Liver (tissue), 3 donors: ENCODE measurements at regions not wholly inside any gene's neighbourhood (a gene's known extent, or its start where the extent isn't known, plus 50 kb on each side); places are given as distances from the start of the nearest gene placed in this dataset.

ENCODE experiments used
- ATF3 ChIP-seq: IDR thresholded peaks from 2 replicates; pipeline ENCODE4 v1.6.1; 2016; ENCODE audit warnings: antibody characterized with exemption
- EGR1 ChIP-seq, 2 donors: IDR thresholded peaks; 2 replicates each; pipeline ENCODE4 v1.6.1; 2016 to 2018; ENCODE audit warnings: antibody characterized with exemption in 2 of 2, low read depth in 2 of 2
- FOXA1 ChIP-seq: IDR thresholded peaks from 2 replicates; pipeline ENCODE4 v1.6.1; 2016; ENCODE audit warnings: antibody characterized with exemption
- GABPA ChIP-seq, 2 donors: IDR thresholded peaks in 1 of 2; conservative IDR thresholded peaks in 1 of 2; 2 replicates each; pipeline ENCODE4 v1.6.1; 2016; ENCODE audit warnings: antibody characterized with exemption in 2 of 2, mild to moderate bottlenecking in 1 of 2, moderate library complexity in 1 of 2
- NR2F2 ChIP-seq: IDR thresholded peaks from 2 replicates; pipeline ENCODE4 v1.6.1; 2016; ENCODE audit warnings: antibody characterized with exemption
- RXRA ChIP-seq, 2 donors: IDR thresholded peaks; 2 replicates each; pipeline ENCODE4 v1.6.1; 2017 to 2018; ENCODE audit warnings: antibody characterized with exemption in 2 of 2, mild to moderate bottlenecking in 1 of 2
- SP1 ChIP-seq: IDR thresholded peaks from 2 replicates; pipeline ENCODE4 v1.6.1; 2018; ENCODE audit warnings: antibody characterized with exemption, mild to moderate bottlenecking
- TAF1 ChIP-seq: conservative IDR thresholded peaks from 2 replicates; pipeline ENCODE4 v1.6.1; 2016; ENCODE audit warnings: antibody characterized with exemption, mild to moderate bottlenecking
- YY1 ChIP-seq: IDR thresholded peaks from 2 replicates; pipeline ENCODE4 v1.6.1; 2016; ENCODE audit warnings: antibody characterized with exemption, mild to moderate bottlenecking
- TF ChIP-seq, protein P1 (sequence below): fragments of 150-350 bp; IDR thresholded peaks from 2 replicates; pipeline ENCODE4 v1.5.1; 2017; ENCODE audit warnings: improper control_type of control experiment, low read depth, low read length; ENCODE audit not compliant: missing input control
- TF ChIP-seq, protein P2 (sequence below): IDR thresholded peaks from 2 replicates; pipeline ENCODE4 v1.6.1; 2016; ENCODE audit warnings: antibody characterized with exemption, mild to moderate bottlenecking
- TF ChIP-seq, protein P3 (sequence below): IDR thresholded peaks from 2 replicates; pipeline ENCODE4 v1.6.1; 2016; ENCODE audit warnings: antibody characterized with exemption
- donor health status: healthy.
- donor health status: healthy.

GRCh38 chrX:113699939-113700338 is 859.3 kb upstream of the AMOT start:
- TF ChIP-seq, protein P1, sequence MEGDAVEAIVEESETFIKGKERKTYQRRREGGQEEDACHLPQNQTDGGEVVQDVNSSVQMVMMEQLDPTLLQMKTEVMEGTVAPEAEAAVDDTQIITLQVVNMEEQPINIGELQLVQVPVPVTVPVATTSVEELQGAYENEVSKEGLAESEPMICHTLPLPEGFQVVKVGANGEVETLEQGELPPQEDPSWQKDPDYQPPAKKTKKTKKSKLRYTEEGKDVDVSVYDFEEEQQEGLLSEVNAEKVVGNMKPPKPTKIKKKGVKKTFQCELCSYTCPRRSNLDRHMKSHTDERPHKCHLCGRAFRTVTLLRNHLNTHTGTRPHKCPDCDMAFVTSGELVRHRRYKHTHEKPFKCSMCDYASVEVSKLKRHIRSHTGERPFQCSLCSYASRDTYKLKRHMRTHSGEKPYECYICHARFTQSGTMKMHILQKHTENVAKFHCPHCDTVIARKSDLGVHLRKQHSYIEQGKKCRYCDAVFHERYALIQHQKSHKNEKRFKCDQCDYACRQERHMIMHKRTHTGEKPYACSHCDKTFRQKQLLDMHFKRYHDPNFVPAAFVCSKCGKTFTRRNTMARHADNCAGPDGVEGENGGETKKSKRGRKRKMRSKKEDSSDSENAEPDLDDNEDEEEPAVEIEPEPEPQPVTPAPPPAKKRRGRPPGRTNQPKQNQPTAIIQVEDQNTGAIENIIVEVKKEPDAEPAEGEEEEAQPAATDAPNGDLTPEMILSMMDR: no peak
- no peak for TF ChIP-seq GABPA (IDR thresholded peaks at IDR 0.05 in 1 of 2, conservative IDR thresholded peaks at IDR 0.05 in 1 of 2)
- TF ChIP-seq, protein P2, sequence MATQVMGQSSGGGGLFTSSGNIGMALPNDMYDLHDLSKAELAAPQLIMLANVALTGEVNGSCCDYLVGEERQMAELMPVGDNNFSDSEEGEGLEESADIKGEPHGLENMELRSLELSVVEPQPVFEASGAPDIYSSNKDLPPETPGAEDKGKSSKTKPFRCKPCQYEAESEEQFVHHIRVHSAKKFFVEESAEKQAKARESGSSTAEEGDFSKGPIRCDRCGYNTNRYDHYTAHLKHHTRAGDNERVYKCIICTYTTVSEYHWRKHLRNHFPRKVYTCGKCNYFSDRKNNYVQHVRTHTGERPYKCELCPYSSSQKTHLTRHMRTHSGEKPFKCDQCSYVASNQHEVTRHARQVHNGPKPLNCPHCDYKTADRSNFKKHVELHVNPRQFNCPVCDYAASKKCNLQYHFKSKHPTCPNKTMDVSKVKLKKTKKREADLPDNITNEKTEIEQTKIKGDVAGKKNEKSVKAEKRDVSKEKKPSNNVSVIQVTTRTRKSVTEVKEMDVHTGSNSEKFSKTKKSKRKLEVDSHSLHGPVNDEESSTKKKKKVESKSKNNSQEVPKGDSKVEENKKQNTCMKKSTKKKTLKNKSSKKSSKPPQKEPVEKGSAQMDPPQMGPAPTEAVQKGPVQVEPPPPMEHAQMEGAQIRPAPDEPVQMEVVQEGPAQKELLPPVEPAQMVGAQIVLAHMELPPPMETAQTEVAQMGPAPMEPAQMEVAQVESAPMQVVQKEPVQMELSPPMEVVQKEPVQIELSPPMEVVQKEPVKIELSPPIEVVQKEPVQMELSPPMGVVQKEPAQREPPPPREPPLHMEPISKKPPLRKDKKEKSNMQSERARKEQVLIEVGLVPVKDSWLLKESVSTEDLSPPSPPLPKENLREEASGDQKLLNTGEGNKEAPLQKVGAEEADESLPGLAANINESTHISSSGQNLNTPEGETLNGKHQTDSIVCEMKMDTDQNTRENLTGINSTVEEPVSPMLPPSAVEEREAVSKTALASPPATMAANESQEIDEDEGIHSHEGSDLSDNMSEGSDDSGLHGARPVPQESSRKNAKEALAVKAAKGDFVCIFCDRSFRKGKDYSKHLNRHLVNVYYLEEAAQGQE: no peak
- no peak for TF ChIP-seq NR2F2
- TF ChIP-seq SP1: no peak
- no peak for TF ChIP-seq YY1
- TF ChIP-seq EGR1 (IDR thresholded peaks at IDR 0.05; ENCODE audit: low read depth in 2 of 2): no peak
- no peak for TF ChIP-seq ATF3
- TF ChIP-seq TAF1: no peak
- TF ChIP-seq FOXA1: no peak
- TF ChIP-seq, protein P3, sequence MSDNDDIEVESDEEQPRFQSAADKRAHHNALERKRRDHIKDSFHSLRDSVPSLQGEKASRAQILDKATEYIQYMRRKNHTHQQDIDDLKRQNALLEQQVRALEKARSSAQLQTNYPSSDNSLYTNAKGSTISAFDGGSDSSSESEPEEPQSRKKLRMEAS: no peak
- TF ChIP-seq RXRA (IDR thresholded peaks at IDR 0.05): no peak
